GM12891 (cell line): ENCODE measurements at regions not wholly inside any gene's neighbourhood (a gene's known extent, or its start where the extent isn't known, plus 50 kb on each side); places are given as distances from the start of the nearest gene placed in this dataset.

Source experiments
- PAX5 ChIP-seq: IDR thresholded peaks from 2 replicates; pipeline ENCODE4 v1.6.1; 2011; ENCODE audit warnings: low read length, moderate library complexity, mild to moderate bottlenecking; ENCODE audit not compliant: insufficient read depth, severe bottlenecking
- POLR2A ChIP-seq: IDR thresholded peaks from 2 replicates; pipeline ENCODE4 v1.6.1; 2011; ENCODE audit warnings: low read depth, low read length, control low read depth
- POLR2AphosphoS5 ChIP-seq: IDR thresholded peaks from 2 replicates; pipeline ENCODE4 v1.6.1; 2011; ENCODE audit warnings: low read depth, low read length, control low read depth
- TAF1 ChIP-seq: IDR thresholded peaks from 2 replicates; pipeline ENCODE4 v1.6.1; 2011; ENCODE audit warnings: low read depth, low read length, control low read depth

- TF ChIP-seq POLR2A (no peak), POLR2AphosphoS5 (no peak), TAF1 (no peak), PAX5 (no peak)
Measured at GRCh38 chr4:18813055-18813454, 791.5 kb upstream of the LCORL start.
